ENCODE measurements at regions not wholly inside any gene's neighbourhood (a gene's known extent, or its start where the extent isn't known, plus 50 kb on each side); places are given as distances from the start of the nearest gene placed in this dataset.

DNA sequence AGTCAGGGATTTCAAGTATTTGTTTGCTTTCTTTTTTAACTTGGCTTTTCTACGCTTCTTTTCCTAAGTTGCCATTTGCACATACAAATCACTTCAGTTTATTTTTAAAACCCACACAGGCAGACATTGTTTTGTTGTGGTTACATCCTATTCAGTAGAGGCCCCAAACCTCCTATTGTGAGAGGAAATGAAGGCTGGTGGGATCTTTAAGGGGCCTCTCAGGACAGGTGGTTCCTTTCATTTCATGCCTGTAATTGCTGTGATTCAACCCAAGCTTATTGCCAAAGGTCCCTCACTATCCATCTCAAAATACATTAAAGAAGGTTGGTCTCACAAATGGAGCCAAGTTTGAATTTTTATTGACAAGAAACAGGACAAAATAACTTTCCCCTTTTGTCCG, 257.1 kb downstream of the ADAMTS20 start:
- no peak for FAIRE-seq

GRCh38 chr12:43294147-43294546, 257.9 kb downstream of the ADAMTS20 start:
- FAIRE-seq, result no peak

DNA sequence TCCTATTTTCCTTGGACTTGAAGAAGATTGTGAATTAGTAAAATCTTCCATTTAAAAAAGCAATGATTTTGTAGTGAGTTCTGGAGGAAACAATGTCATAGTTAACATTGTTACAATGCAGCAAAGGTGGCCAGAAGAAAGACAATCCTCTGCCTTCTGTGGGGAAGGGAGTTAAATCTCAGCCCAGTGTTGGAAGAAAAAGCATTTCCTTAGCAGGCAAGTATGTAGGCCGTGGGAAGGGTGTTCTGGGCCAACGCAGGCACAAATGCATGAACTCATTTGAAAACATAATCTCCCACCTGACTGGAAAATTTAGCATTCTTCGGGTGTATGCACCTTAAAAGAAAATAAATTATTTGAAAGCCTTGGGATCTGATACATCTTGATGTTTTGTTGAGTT, 258.6 kb downstream of the ADAMTS20 start:
- FAIRE-seq, result no peak

DNA sequence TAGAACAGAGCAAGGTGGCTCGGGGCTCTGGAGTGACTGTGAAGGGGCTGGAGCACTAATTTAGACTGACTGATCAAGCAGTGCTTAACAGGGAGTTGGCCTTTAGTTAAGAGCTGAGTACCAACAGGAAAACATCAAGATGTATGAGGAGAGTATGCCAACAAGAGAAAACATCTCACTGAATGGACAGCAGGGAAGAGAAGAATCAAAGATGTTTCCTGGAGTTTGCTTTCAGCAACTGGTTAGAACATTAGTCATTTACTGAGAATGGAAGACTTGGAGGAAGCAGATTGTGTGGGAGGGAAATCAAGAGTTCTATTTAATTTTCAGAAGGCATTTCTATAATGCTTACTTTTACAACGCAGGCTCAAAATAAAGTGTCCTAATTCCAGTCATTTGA, 259.3 kb downstream of the ADAMTS20 start:
- FAIRE-seq, result no peak

GRCh38 chr12:43291516-43291915, 260.5 kb downstream of the ADAMTS20 start:
- FAIRE-seq, result no peak

DNA sequence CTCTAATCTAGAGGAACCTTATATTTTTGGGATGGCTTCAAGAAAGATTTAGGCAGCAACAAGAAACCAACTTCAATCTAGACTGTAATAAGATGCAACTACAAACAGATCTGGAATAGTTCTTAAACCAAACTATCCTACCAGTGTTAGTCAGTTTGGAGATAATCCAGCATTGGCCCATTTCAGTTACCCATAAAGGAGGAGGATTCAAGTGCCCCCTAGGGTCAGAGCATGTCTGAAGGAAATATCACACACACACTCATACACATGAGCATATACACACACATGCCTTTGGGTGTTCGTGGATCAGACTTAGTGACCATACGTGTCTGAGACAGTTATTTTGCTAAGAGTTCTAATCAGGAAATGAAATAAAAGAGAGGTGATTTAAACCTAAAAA, 261.2 kb downstream of the ADAMTS20 start:
- no peak for FAIRE-seq

DNA sequence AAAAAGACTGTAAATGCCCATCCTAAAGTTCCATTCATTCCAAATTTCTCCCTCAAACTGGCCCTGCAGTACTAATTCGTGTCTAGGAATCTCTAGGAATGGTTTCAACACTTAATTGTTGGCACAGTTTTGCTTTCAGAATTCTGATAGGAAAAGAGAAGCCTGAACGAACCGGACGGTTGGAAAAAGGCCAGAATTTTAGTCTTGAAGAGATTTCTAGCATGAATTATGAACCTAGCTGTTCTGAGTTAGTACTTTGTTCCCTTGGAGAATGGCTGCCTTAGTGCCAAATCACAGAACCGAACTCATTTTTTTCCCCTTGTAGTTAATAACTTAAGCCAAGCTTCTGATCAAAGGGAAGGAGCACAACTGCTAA, 262.6 kb downstream of the ADAMTS20 start:
- FAIRE-seq, result no peak

- no peak for FAIRE-seq
Measured at GRCh38 chr12:43288671-43289425, 263.2 kb downstream of the ADAMTS20 start.

DNA sequence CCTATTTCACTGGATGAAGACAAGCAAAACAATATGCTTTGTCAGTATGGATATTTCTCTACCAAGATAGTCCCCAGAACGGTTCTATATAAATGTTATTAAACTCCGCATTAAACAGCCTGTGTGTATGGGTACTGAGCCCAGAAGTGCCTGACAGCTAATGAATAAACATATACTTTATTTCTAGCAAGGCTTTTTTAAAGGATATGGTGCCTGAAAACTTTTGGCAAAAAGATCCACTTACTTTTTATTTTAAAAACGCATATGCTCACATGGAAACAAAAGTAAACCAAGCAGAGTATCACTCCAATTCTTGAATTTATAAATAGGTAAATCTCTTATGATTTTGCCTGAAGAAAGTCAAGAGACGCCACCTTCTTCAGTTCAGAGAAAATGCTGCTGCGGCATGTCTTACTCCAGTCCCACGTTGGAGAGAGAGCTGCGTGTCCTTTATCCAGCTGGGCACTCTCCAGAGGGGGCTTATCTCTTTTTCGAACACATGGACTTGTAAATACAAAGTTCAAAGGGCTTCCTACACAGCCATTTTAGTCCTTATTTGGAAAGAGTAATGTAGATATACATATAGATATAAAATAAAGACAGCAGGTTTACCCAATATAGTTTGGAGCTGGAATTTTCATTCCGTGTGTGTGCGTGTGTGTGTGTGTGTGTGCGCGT, 264.2 kb downstream of the ADAMTS20 start:
- FAIRE-seq, result no peak

- FAIRE-seq, result no peak
Measured at GRCh38 chr12:43286986-43287385, 265.0 kb downstream of the ADAMTS20 start.

- FAIRE-seq, result no peak
Measured at GRCh38 chr12:43285159-43285598, 266.8 kb downstream of the ADAMTS20 start.

DNA sequence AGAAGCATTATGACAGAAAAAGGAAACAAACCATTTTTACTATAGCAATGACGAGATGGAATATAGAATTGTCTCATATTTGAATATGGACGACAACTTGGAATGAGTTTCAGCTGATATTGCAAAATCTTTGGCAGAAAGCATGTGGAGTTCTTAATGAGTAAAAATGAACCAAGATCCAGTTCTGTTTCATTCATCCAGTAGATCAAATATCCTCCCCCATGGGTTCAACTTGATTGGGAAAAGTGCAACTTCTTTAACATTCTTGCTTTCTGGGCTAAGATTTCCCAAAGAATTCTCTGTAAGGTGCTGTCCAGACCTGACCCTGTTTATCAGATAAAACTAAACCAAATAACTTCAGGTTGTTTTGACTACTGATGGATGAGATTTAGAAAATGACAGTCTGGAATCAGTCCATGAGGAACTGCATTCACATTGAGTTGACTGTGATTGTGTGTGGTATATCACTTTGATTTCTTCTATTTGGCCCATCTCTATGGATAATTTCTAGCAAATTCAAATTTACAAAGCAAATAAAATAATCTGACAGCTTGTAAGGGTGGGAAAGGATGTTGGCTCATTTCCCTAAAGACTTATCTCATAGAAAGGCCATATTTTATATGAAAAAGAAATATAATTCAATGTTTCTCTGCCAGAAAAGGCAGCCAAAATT, 267.4 kb downstream of the ADAMTS20 start:
- FAIRE-seq, result no peak

DNA sequence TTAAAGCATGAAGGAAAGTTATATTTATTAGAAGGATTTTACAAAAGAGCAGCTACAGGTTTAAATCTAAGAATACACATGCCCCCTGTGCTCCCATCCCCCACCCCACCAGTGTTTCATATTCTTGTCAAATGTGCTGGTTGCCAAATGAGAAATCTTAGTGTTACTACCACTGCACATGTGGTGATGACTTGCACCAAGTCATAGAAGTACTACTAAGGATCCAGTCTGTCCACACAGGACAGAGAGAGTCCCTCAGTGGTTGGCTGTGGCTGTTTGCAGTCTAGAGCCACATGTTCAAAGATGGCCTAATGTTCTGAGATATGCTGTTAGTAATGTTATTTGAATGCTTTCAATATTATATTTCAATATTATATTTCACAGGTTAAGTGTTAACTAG, 268.8 kb downstream of the ADAMTS20 start:
- FAIRE-seq, result no peak

GRCh38 chr12:43282106-43282505, 269.9 kb downstream of the ADAMTS20 start:
- peak; percentile 17 for FAIRE-seq

DNA sequence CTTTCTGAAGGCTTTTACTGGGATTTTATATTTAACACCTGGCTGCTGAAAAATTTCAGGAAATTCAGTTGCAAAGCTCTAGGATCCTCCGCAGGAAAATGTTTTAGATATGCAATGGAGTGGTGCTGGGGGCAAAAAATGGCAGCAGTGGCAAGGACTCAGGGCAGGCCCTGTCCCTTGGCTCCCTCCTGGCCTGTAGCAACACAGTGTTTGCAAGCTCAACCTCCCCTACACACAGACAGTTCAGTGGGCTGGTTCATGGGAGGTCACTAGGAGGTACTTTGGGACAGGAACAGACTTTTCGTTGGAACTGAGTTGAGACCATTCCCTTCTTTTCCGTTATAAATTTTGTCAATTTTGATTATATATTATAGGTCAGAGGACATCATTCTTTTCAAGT, 270.4 kb downstream of the ADAMTS20 start:
- no peak for FAIRE-seq

DNA sequence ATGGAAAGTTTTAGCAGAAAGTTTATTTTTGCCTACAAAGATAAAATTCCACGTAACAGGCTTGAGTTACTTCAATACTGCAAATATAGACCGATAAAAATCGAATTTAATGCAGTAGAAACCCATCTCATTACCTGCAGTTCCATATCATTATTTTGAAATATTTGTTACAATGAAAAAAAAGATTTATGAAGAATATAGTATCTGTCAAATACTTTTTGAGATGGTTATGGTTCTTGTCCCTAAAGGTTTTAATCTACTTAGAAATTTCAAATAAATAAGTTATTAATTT, 273.5 kb downstream of the ADAMTS20 start:
- no peak for FAIRE-seq

- no peak for FAIRE-seq
Measured at GRCh38 chr12:43277651-43278540, 274.1 kb downstream of the ADAMTS20 start.

DNA sequence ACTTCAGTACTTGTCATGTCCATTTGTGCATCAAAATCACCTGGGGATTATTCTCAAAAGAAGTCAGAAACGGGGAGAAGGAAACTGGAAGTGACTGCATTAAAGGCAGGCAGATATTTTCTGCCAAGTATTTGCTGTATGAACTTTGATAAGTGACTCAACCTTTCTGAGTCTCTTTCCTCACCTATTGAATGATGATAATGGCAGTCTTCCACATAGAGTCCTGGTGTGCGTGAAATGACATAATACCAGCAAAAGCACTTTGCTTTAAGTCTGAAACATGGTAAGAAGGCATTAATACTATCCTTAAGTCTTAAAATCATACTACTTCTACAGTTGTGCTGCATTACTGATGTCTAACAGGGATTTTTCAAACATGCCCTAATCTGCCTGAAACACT, 278.5 kb downstream of the ADAMTS20 start:
- FAIRE-seq, result no peak

DNA sequence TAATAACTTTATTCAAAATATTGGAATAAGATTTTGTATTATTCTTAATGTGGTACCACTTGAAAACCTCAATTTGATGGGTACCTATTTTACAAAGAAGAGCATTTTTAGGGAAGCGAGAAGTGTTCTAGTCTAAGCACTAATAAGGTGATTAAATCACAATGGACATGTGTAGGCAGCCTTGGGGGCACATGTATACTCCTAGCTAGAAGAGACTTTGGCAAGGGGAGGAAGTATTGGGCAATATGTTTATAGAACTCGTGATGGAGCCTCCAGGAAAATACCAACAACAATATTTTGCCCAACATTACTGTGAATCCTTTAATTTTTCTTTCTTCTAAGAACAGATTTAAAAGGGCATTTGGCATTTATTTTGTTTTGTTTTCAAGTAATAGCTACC, 280.3 kb downstream of the ADAMTS20 start:
- no peak for FAIRE-seq

DNA sequence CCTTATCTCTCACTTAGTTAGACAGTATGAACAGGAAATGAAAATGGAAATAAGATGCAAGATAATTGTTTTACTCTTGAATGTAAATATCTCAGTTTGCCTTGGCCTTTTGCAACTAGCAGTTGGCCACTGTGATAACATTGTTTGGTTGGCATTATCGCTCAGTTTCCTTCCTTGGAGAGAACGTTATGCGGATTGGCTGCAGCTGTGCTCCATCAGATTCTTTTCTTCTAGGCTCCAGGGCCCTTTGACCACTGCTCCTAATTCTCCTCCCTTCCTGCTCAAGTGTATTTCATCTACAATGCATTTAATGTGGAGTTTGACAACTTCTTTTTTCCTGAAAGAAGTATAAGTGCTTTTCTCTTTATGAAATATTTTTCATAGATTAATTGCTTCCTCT, 284.2 kb downstream of the ADAMTS20 start:
- FAIRE-seq, result no peak

DNA sequence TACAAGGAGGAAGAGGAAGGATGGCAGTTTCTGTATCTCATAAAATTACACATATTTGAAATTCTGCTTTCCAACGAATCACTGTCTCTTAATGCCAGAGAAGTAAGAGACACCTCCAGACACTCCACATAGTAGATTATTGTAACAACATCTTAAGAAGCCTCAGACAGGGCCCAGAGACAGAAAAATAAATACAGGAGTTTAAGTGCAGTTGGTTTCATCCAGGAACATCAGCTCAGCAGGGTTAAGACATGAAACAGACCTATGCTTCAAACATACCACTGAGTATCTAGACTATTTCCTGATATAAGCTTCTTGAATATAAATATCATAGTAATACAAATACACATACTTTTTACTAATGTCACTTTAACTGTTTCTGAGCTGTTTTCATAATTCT, 290.3 kb downstream of the ADAMTS20 start:
- no peak for FAIRE-seq

DNA sequence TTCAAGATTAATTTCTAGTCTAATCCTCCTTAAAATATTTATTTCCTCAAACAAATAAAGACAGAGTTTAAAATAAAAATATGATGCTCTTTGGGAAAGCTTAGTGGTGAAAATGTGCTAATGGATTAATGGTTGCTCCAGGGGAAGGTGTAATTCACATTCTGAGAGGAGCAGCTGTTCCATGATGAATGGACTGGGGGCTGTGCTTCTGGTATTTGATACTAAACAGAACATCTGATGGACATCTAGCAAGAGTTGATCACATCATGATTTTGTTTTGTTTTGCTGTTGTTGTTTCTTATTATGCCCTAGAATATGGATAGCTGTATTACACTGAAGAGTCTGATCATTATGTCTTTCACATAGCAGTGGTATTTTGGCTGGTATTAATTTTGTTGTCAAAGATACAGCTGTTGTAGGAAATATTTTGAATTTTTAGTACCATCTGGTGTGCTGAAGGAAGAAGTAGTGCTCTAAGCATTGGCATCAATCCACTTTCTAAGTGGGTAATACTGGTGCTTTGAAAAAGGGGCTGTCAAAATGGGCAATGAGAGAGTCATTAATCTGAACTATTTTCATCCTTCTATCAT, 296.4 kb downstream of the ADAMTS20 start:
- FAIRE-seq, result no peak

GRCh38 chr12:43252585-43252984, 299.4 kb downstream of the ADAMTS20 start:
- FAIRE-seq, result no peak

Data from G401.6 (cell line).